ENCODE measurements at regions not wholly inside any gene's neighbourhood (a gene's known extent, or its start where the extent isn't known, plus 50 kb on each side); places are given as distances from the start of the nearest gene placed in this dataset.

DNA sequence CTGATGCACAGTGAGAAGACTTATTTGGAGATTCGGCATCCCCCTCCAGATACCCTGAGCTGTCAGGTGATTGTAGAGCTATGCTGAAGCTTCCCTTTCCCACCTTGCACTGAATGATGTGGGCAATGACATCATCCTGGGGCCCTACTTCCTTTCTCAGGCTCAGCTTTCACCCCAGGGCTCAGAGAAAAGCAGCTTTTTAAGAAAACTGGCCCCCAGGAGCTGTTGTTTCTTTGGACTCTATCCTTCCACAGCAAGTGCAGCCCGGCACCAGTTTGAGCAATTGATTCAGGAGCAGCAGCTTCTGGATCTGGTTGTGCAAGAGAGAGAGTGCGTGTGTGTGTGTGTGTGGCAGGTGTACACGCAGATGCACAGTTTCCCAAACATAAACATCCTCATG, 251.3 kb downstream of the ANAPC1 start:
- Histone ChIP-seq H3K9me2 (replicated peaks; ENCODE audit: insufficient read depth) (no peaks in the 10 kb centered on the region), H3K4me2 (no peak overlapping the region), H2AFZ (no peak overlapping the region), H3K9me3 (ENCODE audit: low read depth) (no peaks in the 10 kb centered on the region), H3K27me3 (no peaks in the 10 kb centered on the region), H4K20me1 (ENCODE audit: insufficient read depth, poor library complexity, severe bottlenecking) (no peaks in the 10 kb centered on the region), H3K36me3 (replicated peaks; ENCODE audit: insufficient read depth, low read depth) (no peaks in the 10 kb centered on the region), H3K27ac (no peak overlapping the region), H3K4me3 (no peak overlapping the region), H3K79me2 (no peaks in the 10 kb centered on the region), H3K4me1 (ENCODE audit: insufficient read depth) (no peaks in the 10 kb centered on the region)
- 69% methylated on average over 4 of the region's 4 CpGs for WGBS (ENCODE audit: low lambda C conversion rate, missing lambda C conversion rate)
- DNase-seq (ENCODE audit: low spot score): no peak
- TF ChIP-seq EZH2phosphoT487 (IDR thresholded peaks at IDR 0.05; ENCODE audit: low read depth, severe bottlenecking, unreplicated experiment): no peak

DNA sequence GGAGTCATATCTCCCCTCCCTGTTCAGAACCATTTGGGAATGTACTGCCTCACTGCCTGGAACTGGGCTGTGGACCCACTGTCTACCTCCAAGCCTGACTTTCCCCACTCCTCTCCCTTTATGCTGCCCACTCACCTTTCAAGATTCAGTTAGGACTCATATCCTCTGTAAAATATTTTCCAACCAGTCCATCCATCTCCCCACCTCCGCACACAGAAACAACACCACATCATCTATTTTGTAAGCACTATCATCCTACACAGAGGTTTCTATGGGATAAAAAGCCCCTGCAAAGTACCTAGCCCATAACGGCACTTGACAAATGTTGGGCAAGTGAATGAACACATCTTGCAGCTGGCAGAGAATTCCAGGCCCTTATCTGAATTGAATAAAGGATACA, 250.8 kb downstream of the ANAPC1 start:
- H3K4me3 ChIP-seq: no peak overlapping the region
- no peak overlapping the region for H2AFZ ChIP-seq
- H3K36me3 ChIP-seq (replicated peaks; ENCODE audit: insufficient read depth, low read depth): no peaks in the 10 kb centered on the region
- no peaks in the 10 kb centered on the region for H3K9me2 ChIP-seq (replicated peaks; ENCODE audit: insufficient read depth)
- WGBS (ENCODE audit: low lambda C conversion rate, missing lambda C conversion rate): 92% methylated on average over 2 of the region's 2 CpGs
- no peak overlapping the region for H3K27ac ChIP-seq
- H4K20me1 ChIP-seq (ENCODE audit: insufficient read depth, poor library complexity, severe bottlenecking): no peaks in the 10 kb centered on the region
- H3K27me3 ChIP-seq: no peaks in the 10 kb centered on the region
- H3K4me2 ChIP-seq: no peak overlapping the region
- H3K79me2 ChIP-seq: no peaks in the 10 kb centered on the region
- no peaks in the 10 kb centered on the region for H3K4me1 ChIP-seq (ENCODE audit: insufficient read depth)
- no peak for TF ChIP-seq EZH2 (IDR thresholded peaks at IDR 0.05; ENCODE audit: borderline replicate concordance)
- no peak for TF ChIP-seq EZH2phosphoT487 (IDR thresholded peaks at IDR 0.05; ENCODE audit: low read depth, severe bottlenecking, unreplicated experiment)
- TF ChIP-seq, protein P1, sequence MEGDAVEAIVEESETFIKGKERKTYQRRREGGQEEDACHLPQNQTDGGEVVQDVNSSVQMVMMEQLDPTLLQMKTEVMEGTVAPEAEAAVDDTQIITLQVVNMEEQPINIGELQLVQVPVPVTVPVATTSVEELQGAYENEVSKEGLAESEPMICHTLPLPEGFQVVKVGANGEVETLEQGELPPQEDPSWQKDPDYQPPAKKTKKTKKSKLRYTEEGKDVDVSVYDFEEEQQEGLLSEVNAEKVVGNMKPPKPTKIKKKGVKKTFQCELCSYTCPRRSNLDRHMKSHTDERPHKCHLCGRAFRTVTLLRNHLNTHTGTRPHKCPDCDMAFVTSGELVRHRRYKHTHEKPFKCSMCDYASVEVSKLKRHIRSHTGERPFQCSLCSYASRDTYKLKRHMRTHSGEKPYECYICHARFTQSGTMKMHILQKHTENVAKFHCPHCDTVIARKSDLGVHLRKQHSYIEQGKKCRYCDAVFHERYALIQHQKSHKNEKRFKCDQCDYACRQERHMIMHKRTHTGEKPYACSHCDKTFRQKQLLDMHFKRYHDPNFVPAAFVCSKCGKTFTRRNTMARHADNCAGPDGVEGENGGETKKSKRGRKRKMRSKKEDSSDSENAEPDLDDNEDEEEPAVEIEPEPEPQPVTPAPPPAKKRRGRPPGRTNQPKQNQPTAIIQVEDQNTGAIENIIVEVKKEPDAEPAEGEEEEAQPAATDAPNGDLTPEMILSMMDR (IDR thresholded peaks at IDR 0.05; ENCODE audit: poor library complexity): no peak
- DNase-seq (ENCODE audit: low spot score): no peak
- no peaks in the 10 kb centered on the region for H3K9me3 ChIP-seq (ENCODE audit: low read depth)

DNA sequence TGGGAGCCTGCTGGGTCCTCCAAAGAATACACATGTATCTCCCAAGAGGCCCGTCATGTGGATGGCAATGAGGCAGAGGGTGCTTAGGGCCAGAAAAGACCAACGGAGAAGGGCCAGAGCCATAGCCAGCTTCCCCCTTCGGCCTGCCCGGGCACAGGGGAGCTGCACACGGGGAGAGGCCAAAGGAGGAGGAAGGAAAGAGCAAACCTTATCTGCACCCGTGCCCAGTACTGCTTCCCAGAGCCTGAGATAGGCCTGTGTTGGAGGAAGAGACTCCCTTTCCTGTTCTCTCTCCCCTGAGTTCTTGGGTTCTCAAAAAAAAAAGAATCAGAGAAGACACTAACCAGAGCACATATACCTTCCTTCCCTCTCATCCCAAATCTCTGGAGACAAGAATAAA, 250.3 kb downstream of the ANAPC1 start:
- Histone ChIP-seq H3K4me3 (no peak overlapping the region), H4K20me1 (ENCODE audit: insufficient read depth, poor library complexity, severe bottlenecking) (no peaks in the 10 kb centered on the region), H3K4me1 (ENCODE audit: insufficient read depth) (no peaks in the 10 kb centered on the region), H3K27ac (no peak overlapping the region), H3K4me2 (no peak overlapping the region), H3K79me2 (no peaks in the 10 kb centered on the region), H2AFZ (no peak overlapping the region), H3K9me3 (ENCODE audit: low read depth) (no peaks in the 10 kb centered on the region), H3K9me2 (replicated peaks; ENCODE audit: insufficient read depth) (no peaks in the 10 kb centered on the region), H3K36me3 (replicated peaks; ENCODE audit: insufficient read depth, low read depth) (no peaks in the 10 kb centered on the region), H3K27me3 (no peaks in the 10 kb centered on the region)
- DNase-seq (ENCODE audit: low spot score): no peak
- TF ChIP-seq, protein P1 (IDR thresholded peaks at IDR 0.05; ENCODE audit: poor library complexity): no peak
- no peak for TF ChIP-seq EZH2 (IDR thresholded peaks at IDR 0.05; ENCODE audit: borderline replicate concordance)
- no peak for TF ChIP-seq EZH2phosphoT487 (IDR thresholded peaks at IDR 0.05; ENCODE audit: low read depth, severe bottlenecking, unreplicated experiment)
- 93% methylated on average over 6 of the region's 6 CpGs for WGBS (ENCODE audit: low lambda C conversion rate, missing lambda C conversion rate)

DNA sequence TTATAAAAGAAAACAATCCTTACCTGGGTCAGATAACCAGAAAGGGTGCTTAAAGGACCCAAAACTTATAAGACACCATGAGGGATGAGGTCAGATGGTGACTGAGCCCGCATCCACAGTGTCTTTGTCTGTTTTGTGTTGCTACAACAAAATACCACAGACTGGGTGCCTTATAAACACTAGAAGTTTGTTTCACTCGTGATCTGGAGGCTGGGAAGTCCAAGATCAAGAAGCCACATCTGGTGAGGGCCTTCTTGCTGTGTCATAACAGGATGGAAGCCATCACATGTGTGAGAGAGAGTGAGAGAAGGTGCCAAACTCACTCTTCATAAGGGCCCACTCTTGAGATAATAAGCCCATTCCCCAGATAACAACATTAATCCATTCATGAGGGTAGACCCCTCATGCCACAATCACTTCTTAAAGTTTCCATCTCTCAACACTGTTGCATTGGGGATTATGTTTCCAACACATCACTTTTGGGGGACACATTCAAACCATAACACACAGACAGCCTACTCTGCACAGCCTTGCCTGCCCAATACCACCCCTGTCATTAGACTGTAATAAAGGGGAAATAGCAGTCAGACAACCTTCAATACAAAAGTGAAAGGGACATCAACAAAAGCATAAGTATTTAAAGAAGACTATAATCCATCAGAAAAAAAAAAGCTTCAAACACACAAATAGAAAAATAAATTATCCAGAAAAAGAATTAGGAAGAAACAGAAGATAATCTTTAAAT, 249.8 kb downstream of the ANAPC1 start:
- Histone ChIP-seq H3K79me2 (no peaks in the 10 kb centered on the region), H3K36me3 (replicated peaks; ENCODE audit: insufficient read depth, low read depth) (no peaks in the 10 kb centered on the region)

More for the DNA sequence above, 249.8 kb downstream of the ANAPC1 start:
- Histone ChIP-seq H2AFZ (no peak overlapping the region), H3K4me1 (ENCODE audit: insufficient read depth) (no peaks in the 10 kb centered on the region), H3K9me2 (replicated peaks; ENCODE audit: insufficient read depth) (no peaks in the 10 kb centered on the region), H3K9me3 (ENCODE audit: low read depth) (no peaks in the 10 kb centered on the region), H3K27me3 (no peaks in the 10 kb centered on the region), H3K27ac (no peak overlapping the region), H4K20me1 (ENCODE audit: insufficient read depth, poor library complexity, severe bottlenecking) (no peaks in the 10 kb centered on the region), H3K4me3 (no peak overlapping the region), H3K4me2 (no peak overlapping the region)
- 88% methylated on average over 2 of the region's 2 CpGs for WGBS (ENCODE audit: low lambda C conversion rate, missing lambda C conversion rate)
- no peak for DNase-seq (ENCODE audit: low spot score)
- TF ChIP-seq EZH2 (IDR thresholded peaks at IDR 0.05; ENCODE audit: borderline replicate concordance) (no peak), EZH2phosphoT487 (IDR thresholded peaks at IDR 0.05; ENCODE audit: low read depth, severe bottlenecking, unreplicated experiment) (no peak)
- TF ChIP-seq, protein P1 (IDR thresholded peaks at IDR 0.05; ENCODE audit: poor library complexity): no peak
